ENCODE measurements at regions not wholly inside any gene's neighbourhood (a gene's known extent, or its start where the extent isn't known, plus 50 kb on each side); places are given as distances from the start of the nearest gene placed in this dataset.
A peak's percentile ranks its signal among the peaks of the same experiment; 100 is the strongest.
"Not testable (repeated sequence)": the region's sequence is repeated elsewhere in the genome, so short reads cannot be mapped to it uniquely, and the experiment has no call there.

DNA sequence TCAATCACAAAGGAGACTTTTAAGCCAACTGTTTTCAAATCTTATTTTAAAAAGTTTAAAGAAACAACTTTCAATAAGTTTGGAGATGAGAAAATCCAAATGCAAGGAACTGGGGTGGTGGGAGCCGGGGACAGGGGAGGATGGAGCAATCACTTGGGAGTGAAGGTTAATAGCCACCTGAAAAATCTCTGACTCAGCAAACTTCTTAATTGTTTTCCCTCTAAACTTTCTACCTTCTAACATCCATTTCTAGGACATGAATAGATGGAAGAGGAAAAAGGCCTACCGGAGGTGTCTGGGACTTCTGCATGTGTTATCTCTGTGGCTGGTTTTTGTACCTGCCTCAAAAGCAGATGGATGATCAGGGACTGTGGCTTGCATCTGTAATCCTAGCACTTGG is 360.6 kb downstream of the OSTF1 start:
- TF ChIP-seq POLR2A (IDR thresholded peaks at IDR 0.05; ENCODE audit: low read depth, low read length) = no peak
- no peak for TF ChIP-seq TAF1 (IDR thresholded peaks at IDR 0.05; ENCODE audit: borderline replicate concordance, low read depth, low read length)
- TF ChIP-seq POLR2AphosphoS5 (IDR thresholded peaks at IDR 0.05; ENCODE audit: low read depth, low read length) = no peak
- no peak for FAIRE-seq
- DNase-seq (ENCODE audit: insufficient read length) = no peak

DNA sequence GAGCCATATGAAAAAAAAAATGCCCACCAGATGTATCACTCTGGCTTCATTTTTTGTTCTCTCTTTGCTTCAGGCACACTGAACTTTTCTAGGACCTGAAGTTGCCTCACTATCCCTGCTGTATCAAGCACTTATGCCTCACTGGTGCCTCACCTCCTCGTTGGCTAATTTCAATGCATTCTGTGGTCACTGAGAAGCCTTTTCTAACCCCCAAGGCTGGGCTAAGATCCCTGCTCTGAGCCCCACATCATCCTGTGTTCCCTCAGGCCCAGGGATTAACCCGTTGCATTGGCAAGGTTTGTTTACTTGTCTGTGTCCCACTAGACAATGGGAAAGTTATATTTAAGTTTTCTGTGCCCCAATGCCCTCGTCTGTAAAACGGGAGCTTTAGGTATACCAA is 362.7 kb downstream of the OSTF1 start:
- DNase-seq (ENCODE audit: insufficient read length) = no peak
- no peak for TF ChIP-seq POLR2AphosphoS5 (IDR thresholded peaks at IDR 0.05; ENCODE audit: low read depth, low read length)
- TF ChIP-seq TAF1 (IDR thresholded peaks at IDR 0.05; ENCODE audit: borderline replicate concordance, low read depth, low read length) = no peak
- no peak for TF ChIP-seq POLR2A (IDR thresholded peaks at IDR 0.05; ENCODE audit: low read depth, low read length)
- FAIRE-seq = no peak

GRCh38 chr9:75451505-75451904 is 363.2 kb downstream of the OSTF1 start:
- no peak for TF ChIP-seq TAF1 (IDR thresholded peaks at IDR 0.05; ENCODE audit: borderline replicate concordance, low read depth, low read length)
- TF ChIP-seq POLR2AphosphoS5 (IDR thresholded peaks at IDR 0.05; ENCODE audit: low read depth, low read length) = no peak
- TF ChIP-seq POLR2A (IDR thresholded peaks at IDR 0.05; ENCODE audit: low read depth, low read length) = no peak
- FAIRE-seq (no peak), DNase-seq (ENCODE audit: insufficient read length) (no peak)

DNA sequence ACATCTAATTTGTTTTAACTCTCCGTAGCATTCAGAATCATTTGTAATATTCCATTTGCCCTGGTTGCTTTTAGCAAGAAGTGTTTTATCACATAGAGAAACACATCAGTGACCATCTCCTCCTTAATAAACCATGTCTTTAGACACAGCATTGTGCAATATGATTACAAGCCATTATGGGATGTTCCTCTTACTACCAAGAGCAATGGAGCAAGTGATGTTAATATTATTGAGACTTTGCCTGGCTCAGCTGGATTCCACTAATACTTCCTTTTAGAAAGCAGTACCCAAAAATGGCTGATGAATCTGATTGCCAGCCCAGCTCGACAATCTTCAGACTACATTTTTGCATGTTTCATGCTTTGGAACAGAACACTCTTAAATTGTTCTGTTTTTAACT is 364.2 kb downstream of the OSTF1 start:
- FAIRE-seq = no peak
- TF ChIP-seq TAF1 (IDR thresholded peaks at IDR 0.05; ENCODE audit: borderline replicate concordance, low read depth, low read length) (no peak), POLR2AphosphoS5 (IDR thresholded peaks at IDR 0.05; ENCODE audit: low read depth, low read length) (no peak), POLR2A (IDR thresholded peaks at IDR 0.05; ENCODE audit: low read depth, low read length) (no peak)
- DNase-seq (ENCODE audit: insufficient read length) = no peak

GRCh38 chr9:75454043-75454442 is 365.7 kb downstream of the OSTF1 start:
- FAIRE-seq = no peak
- TF ChIP-seq TAF1 (IDR thresholded peaks at IDR 0.05; ENCODE audit: borderline replicate concordance, low read depth, low read length) (no peak), POLR2A (IDR thresholded peaks at IDR 0.05; ENCODE audit: low read depth, low read length) (no peak), POLR2AphosphoS5 (IDR thresholded peaks at IDR 0.05; ENCODE audit: low read depth, low read length) (no peak)
- no peak for DNase-seq (ENCODE audit: insufficient read length)

DNA sequence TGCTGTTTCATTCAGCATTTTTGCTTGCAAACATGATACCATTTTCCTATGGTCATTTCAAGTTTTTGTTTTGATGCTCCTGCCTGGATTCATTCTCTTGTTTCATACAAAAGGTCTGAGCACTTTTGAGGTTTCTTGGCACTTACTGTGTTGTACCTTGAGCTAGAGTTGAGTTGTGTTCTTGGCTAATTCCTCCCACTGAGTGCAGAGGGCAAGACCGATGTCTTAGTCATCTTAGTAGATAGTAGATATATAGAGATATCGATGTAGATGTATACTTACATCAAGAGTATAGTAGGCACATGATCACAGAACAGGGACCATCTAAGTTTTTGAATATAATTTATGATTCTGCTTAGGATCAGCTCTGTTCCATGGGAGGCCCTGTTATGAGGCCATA is 366.6 kb downstream of the OSTF1 start:
- FAIRE-seq = no peak

DNA sequence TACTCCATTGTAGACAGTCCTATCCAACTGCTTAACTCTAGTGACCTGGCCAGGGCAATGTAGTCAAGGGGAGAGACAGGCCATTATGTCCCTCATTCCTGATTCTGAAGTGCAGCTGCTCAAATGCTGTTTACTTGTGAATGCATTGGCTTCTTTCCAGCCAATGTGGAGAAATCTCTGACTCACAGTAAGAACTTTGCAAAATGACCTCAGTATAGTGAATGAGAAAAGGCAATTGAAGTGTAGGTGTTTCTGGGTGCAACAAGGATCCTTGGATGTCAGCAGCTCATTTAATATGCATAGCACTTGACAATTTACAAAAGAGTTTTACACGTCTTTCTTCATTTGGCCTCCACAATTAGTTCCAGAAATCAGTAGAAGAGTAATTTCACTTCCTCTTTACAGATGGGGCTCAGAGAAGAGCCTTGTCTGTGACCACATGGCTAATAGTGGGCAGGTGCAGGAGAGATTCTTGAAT is 367.2 kb downstream of the OSTF1 start:
- FAIRE-seq (peak; percentile 83), DNase-seq (ENCODE audit: insufficient read length) (no peak)
- TF ChIP-seq TAF1 (IDR thresholded peaks at IDR 0.05; ENCODE audit: borderline replicate concordance, low read depth, low read length) (no peak), POLR2AphosphoS5 (IDR thresholded peaks at IDR 0.05; ENCODE audit: low read depth, low read length) (no peak), POLR2A (IDR thresholded peaks at IDR 0.05; ENCODE audit: low read depth, low read length) (no peak)

More for the DNA sequence above, 366.6 kb downstream of the OSTF1 start:
- no peak for DNase-seq (ENCODE audit: insufficient read length)
- TF ChIP-seq POLR2A (IDR thresholded peaks at IDR 0.05; ENCODE audit: low read depth, low read length) = no peak
- TF ChIP-seq TAF1 (IDR thresholded peaks at IDR 0.05; ENCODE audit: borderline replicate concordance, low read depth, low read length) = no peak
- TF ChIP-seq POLR2AphosphoS5 (IDR thresholded peaks at IDR 0.05; ENCODE audit: low read depth, low read length) = no peak

GRCh38 chr9:75456698-75457097 is 368.4 kb downstream of the OSTF1 start:
- no peak for FAIRE-seq
- DNase-seq (ENCODE audit: insufficient read length) = no peak
- TF ChIP-seq POLR2A (IDR thresholded peaks at IDR 0.05; ENCODE audit: low read depth, low read length) = no peak
- no peak for TF ChIP-seq POLR2AphosphoS5 (IDR thresholded peaks at IDR 0.05; ENCODE audit: low read depth, low read length)
- no peak for TF ChIP-seq TAF1 (IDR thresholded peaks at IDR 0.05; ENCODE audit: borderline replicate concordance, low read depth, low read length)

GRCh38 chr9:75457474-75458011 is 369.2 kb downstream of the OSTF1 start:
- TF ChIP-seq POLR2AphosphoS5 (IDR thresholded peaks at IDR 0.05; ENCODE audit: low read depth, low read length) (no peak), POLR2A (IDR thresholded peaks at IDR 0.05; ENCODE audit: low read depth, low read length) (no peak), TAF1 (IDR thresholded peaks at IDR 0.05; ENCODE audit: borderline replicate concordance, low read depth, low read length) (no peak)
- DNase-seq (ENCODE audit: insufficient read length) (no peak), FAIRE-seq (no peak)

DNA sequence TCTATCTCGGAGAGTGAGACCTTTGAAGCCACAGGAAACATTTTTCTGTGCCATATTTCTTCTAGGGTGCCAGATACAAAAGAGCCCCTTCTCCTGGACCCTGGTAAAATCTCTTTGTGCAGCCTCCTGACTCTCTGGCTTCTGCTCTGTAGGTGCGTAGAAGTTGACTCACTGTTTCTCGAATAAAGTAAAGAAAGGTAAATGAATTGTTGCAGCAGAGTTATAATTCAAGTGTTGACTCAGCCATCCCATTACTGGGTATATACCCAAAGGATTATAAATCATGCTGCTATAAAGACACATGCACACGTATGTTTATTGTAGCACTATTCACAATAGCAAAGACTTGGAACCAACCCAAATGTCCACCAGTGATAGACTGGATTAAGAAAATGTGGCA is 371.0 kb downstream of the OSTF1 start:
- FAIRE-seq; DNase-seq (ENCODE audit: insufficient read length): not testable (repeated sequence)

DNA sequence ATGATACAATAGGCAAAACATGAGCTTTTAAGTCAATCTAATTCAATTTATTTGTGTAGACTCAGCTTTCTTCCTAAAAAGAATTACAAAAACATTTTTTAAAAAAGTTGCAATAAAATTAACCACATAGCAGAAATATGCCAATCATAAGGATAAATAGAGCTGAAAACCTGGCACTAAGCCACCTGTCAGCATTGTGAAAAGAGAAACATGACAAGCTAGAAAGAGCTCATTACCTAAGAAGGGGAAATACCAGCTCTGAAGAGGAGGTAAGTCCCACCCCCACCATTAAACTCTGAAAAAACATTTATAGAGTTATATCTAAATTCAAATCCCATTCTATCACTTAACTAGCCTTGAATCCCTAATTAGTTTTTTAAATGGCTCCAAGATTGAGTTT is 372.9 kb downstream of the OSTF1 start:
- no peak for DNase-seq (ENCODE audit: insufficient read length)
- TF ChIP-seq POLR2A (IDR thresholded peaks at IDR 0.05; ENCODE audit: low read depth, low read length) = no peak
- no peak for TF ChIP-seq POLR2AphosphoS5 (IDR thresholded peaks at IDR 0.05; ENCODE audit: low read depth, low read length)
- TF ChIP-seq TAF1 (IDR thresholded peaks at IDR 0.05; ENCODE audit: borderline replicate concordance, low read depth, low read length) = no peak
- no peak for FAIRE-seq

DNA sequence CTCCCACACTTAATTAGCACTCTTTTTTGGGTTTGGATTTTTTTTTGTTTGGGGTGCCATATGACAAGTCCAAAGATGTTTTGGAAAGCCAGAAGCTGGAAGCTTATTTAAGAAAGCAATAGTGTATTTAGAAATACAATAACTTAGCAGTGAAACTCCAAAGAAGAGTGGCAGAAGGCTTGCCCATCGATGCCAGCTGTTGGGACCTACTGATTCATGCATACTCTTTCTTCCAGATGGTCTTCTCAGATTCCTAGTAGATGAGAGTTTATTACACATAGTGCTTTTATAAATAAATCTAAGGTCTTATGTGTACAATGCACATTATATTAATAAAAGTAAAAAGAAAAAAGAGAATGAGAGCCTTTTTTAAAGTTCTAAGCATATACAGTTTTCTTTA is 374.6 kb downstream of the OSTF1 start:
- TF ChIP-seq POLR2AphosphoS5 (IDR thresholded peaks at IDR 0.05; ENCODE audit: low read depth, low read length) (no peak), TAF1 (IDR thresholded peaks at IDR 0.05; ENCODE audit: borderline replicate concordance, low read depth, low read length) (no peak), POLR2A (IDR thresholded peaks at IDR 0.05; ENCODE audit: low read depth, low read length) (no peak)
- FAIRE-seq = no peak

DNA sequence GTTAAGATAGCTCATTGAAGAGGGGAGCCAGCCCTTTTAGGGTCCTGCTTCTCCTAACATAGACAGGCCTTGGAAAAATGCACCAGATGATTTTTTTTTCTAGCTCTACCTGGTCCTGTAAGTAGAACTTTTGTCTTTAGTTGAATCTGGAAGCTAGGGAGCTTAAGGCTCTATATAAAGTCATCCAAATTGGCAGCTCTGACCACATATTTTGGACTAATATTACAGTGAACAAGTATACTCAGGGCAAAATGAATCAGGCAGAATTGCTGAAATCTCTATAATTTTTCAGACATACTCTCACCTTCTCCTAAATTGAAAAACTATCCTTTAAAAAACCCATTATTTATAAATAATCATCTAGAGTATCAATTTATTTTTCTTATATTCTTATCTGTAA is 375.6 kb downstream of the OSTF1 start:
- no peak for FAIRE-seq
- no peak for TF ChIP-seq TAF1 (IDR thresholded peaks at IDR 0.05; ENCODE audit: borderline replicate concordance, low read depth, low read length)
- no peak for TF ChIP-seq POLR2AphosphoS5 (IDR thresholded peaks at IDR 0.05; ENCODE audit: low read depth, low read length)
- TF ChIP-seq POLR2A (IDR thresholded peaks at IDR 0.05; ENCODE audit: low read depth, low read length) = no peak
- no peak for DNase-seq (ENCODE audit: insufficient read length)

More for the DNA sequence above, 374.6 kb downstream of the OSTF1 start:
- no peak for DNase-seq (ENCODE audit: insufficient read length)

All from GM12892 (cell line).